NCI-H2171 treated with DMSO at 0.1 percent for 48 hours (cell line): ENCODE measurements at regions not wholly inside any gene's neighbourhood (a gene's known extent, or its start where the extent isn't known, plus 50 kb on each side); places are given as distances from the start of the nearest gene placed in this dataset.

Source experiments
- DNase-seq: peaks from one replicate; lab custom pipeline; 2025; lab: John Stamatoyannopoulos, UW

DNA sequence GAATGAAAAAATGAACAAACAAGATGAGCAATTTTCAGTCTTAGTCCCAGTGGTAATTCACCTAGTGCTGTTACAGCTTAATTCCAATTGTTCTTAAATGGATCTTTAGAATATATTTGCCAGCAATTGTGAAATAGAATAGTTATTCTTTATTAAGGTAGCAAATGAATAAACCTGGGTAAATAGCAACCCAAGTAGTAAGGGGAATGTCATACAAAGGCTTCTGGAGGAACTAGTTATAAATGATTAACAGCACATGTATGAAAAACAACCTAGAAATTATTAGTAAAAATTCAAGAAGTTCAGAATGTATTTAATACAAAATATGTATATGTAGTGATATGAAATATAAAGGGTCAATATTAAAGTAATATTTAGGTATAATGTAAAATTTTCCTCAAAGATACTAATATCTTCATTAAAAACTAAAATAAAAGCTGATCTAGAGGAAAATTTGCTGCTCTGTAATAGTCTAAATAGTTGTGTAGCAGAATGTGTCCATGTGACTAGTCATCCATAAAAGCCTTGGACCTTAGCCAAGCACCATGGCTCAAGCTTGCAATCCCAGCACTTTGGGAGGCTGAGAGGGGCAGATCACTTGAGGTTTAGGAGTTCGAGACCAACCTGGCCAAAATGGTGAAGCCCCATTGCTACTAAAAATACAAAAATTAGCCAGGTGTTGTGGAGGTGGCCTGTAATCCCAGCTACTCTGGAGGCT lies 535.9 kb upstream of the ATXN8OS start:
- DNase-seq: peak; percentile 2

DNA sequence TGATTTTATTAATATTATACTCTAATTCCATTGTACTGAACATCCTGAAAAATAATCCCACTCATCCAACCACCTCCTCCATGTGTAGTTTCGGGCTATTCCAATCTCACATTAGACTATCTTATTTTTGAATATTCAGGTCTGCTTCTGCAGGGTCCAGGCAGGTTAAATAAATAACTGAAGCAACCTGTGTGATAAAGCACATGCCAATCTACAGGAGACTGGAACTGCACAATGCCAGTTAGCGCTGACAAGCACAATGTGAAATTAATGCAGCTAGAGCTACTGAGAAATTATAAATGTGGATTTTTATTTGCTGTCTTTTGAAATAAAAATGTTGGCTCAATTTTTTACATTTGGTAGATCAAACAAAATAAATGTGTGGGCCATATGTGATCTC lies 540.1 kb upstream of the ATXN8OS start:
- no peak for DNase-seq

DNA sequence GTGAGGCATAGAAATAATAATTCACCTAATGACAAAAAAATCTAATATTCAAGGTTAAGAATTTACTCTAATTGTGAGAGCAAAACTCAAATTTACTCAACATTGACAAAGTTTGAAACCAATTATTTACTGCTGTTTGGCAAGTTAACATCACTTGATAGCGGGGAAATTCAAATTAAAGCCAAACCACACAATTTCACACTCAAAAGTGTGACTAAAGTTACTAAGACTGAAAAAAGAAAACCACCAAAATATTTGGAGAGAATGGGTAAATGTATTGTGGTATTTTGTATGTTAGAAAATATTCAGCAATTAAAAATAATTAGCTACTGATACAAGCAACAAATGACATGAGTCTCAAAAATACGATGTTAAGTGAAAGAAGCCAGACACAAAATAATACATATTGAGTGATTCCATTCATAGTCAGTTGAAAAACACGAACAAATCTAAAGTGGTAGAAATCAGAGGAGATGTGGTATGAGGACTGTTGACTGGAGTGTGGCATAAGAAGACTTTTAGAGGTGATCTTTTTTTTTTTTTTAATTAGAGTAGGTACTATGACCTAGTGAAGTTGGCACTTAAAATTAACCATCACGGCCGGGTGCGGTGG lies 541.4 kb upstream of the ATXN8OS start:
- DNase-seq: no peak

DNA sequence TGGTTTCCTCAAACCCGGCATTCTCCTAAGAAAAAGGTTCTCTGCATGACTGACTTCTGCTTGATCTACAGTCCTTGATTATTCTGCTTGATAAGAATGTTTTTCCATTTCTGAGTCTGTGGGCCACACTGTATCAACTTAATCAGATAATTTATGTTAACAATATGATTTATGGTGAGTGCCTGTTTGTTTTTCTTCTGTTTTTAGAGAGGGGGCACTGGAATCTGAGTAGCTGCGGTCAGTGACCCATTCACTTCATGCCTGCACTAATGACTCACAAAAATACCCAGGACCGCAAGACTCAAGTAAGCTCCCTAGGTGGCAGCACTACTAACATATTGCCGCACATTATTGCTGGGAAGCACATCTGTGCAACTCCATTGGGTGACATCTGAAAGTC lies 542.3 kb upstream of the ATXN8OS start:
- DNase-seq: peak; percentile 18

DNA sequence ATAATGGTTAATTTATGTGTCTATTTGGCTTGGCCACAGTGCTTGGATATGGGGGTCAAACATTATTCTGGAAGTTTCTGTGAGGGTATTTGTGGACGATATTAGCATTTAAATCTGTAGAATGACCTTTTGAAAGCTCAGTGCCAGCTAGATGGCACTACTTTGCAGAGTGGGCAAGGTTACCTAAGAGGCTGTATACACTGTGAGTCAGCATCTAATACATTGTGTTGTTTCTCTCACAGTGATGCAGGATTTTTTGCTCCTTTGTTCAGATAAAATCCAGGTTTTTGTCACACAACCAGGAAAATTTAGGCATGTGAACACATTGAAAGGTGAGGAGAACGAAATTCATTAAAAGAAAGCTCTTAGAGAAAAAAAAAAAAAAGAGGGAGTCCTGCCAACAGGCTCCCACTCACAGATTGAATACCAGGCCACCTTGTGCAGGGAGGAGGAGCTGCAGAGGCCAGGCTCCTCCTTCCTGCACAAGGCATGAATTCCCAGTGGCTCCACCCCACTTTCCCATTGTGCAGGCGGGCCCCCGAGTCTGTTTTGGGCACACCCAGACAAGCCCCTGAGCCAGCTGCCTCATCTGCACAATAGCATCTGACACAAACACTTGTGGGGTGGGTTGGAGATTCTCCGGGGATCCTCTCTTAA lies 551.0 kb upstream of the ATXN8OS start:
- peak; percentile 74 for DNase-seq

DNA sequence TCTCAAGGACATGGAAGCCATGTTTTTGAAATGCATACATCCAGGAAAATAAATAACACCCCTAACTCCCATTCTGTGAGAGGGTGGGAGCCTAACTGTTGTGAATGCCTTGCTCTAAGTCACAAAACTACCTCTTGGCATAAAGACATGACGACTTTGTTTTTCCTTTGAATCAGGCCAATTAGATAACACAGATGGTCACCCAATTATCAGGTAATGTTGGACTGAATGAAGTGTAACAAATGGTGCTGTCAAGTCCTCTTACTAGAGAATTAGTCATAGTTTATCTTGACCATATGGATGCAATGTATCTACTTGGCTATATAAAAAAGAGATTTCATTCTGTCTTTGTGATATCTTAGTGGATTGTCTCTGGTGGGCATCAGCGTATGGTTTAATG lies 553.6 kb upstream of the ATXN8OS start:
- peak; percentile 73 for DNase-seq

DNA sequence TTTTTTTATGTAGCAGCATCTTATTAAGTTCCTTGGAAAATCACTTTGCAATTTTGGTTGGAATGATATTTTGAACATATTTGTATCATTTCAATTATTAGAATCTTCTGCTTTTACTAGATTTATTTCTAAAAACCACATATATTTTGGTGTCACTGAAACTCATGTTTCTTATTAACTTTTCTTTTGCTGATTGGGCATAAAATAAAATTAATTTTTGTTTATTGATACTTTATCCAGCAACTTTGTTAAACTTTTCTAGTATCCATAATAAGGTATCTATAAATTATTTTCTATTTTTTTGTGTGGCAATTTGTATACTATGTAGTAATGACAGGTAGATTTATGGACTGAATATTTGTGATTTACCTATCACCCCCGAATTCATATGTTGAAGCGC lies 556.4 kb upstream of the ATXN8OS start:
- DNase-seq: no peak

DNA sequence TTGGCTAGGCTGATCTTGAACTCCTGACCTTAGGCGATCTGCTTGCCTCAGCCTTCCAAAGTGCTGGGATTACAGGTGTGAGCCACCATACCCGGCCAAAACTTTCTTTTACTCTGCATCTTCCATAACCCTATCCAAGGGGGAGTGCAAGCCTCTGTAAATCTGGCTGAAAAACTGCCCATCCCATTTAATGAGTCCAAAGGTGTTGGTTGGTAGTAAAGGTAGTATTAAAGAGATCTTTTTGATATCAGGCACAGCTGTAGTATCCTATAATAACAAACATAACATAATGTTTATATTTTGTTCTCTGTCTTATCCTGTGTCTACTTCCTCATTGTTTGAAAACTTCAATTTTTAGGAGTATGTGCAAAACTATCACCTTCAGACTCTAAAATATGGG lies 559.8 kb upstream of the ATXN8OS start:
- no peak for DNase-seq

DNA sequence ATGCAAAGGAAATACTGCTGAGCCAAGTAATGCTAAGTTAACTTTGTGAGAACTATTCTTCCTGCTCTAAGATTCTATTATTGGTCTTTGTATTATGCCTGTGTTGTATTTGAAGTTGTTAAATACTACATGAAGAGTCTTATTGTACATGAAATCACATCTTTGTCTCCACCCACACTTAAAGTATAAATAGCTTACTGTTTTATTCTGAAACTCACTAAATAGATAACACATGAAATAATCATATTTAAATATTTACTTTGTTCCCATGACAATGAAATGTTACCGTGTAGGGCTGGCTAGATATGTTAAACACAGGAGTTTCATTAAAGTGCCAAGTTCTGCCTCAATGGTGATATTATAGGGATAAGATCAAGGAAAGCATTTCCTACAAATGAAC lies 562.1 kb upstream of the ATXN8OS start:
- no peak for DNase-seq

DNA sequence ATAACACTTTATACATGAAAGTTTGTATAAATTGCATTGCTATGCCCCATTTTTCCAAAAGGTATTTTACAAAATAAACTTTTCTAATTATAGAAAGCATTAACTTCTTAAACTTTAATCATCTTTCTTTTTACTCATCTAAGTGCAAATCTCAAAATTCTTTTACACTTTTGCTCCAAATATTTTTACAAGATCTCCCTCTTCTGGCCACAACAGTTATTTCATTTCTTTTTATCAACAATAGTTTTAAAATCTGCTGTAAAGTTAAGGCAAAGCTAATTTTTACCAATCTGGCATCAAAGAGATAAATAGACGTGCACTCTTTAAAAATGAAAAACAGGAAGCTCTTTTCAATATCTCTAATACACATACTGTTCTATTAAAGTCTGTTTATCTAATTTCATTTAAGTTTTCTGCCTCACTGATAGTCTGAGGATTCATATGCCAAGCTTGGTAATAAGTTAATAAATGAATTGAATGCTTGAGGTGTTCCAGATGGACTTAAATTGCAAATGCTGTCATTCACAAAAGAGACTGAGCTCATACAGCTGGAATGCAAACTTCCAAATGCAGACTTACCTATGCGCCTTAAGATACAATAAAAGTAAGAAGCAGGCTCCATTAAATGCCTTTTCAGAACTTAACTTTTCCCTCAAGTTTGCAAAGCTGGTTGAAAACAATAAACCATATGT lies 583.0 kb upstream of the ATXN8OS start:
- DNase-seq: peak; percentile 37

DNA sequence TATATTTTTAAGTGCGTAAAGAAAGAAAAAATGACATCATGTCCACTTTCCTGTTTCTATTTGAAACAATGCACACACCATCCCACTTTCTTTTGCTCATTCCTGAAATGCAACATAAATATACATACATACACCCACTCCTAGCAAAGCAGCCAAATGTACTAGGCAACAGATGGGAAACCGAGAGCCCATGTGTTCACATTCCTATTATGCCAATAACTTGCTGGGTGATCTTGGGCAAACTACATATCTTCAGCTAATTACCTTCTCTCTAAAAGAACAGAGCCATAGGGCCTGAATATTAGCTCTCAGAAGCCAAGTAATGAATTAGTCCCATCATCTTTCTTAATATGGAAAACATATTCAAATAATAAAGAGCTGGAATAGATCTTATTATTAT lies 610.6 kb upstream of the ATXN8OS start:
- DNase-seq: peak; percentile 85

DNA sequence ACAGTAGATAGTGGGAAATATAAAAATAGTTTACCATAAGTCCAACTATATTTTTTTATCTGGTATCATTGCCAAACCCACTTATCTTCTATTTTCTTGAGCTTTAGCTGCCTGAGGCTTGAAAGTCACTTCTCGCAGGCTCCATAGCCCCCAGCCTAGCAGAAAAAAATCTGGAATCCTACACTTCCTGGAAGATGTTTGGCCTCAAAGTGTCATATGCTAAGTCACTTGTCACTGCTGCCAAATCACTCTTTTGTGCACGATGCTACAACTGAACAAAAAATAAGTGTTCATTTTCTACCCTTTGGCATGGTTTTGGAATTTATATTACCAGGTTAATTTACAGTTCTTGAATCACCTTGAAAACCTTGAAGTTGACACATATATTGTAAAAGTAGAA lies 612.5 kb upstream of the ATXN8OS start:
- DNase-seq: no peak

DNA sequence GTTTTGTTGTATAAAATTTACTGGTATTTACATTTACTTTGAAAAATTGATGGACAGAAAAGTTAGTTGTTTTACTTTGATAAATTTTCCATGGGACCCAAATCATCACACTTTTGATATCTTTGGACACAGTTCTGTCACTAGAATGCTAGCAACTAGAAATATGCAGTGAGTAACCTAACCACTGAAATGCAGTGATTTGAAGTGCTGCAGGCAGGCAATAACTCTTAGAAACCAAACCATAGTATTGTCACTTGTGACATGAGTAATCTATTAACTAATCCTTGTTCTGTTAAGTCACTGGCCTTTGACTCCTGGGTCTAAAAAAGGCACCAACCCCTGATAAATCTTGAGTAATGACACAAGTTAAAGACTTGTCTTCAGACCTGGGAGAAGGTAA lies 620.0 kb upstream of the ATXN8OS start:
- no peak for DNase-seq

DNA sequence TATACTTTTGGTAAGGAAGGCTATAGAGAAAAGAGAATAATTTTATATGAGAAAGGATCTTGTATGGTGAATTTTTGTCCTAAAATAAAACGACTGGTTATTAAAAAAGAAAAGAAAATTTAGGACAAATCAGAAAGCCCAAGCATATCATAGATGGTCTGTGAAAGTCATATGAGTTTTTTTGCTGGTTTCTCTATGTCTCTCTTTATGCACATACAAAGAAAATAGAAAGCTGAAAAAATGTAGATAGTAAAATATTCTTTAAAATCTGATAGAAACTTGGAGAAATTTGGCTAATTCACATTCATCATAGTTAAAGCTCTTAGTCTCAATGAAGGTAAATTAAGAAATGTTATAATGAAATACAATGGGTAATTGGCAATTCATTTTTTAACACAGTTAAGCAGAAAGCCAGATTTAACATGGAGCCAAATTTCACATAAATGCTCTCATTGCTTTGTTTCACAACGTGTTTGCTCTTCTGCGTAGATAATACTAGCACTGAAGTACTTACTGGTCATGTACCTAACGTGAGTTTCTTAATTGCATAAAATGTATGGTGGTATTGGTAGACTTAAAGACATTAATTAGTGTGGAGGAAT lies 621.5 kb upstream of the ATXN8OS start:
- DNase-seq: no peak

DNA sequence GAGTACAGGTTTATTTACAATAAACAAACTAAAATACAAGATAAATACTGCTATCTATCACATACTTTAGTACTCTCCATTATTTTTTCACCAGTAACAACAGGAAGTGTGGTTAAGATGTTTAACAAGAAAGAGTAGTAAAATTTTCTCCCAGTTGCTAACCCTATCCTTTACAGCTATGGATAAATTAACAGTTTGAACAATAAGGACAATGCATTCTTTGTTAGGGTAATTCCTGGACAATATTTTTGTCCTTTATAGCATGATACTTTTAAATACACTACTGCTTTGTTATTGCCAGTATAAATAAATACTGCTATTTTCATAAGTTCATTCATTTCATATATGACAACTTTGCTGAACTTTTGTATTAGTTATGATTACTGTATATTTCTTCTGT lies 630.2 kb upstream of the ATXN8OS start:
- no peak for DNase-seq

DNA sequence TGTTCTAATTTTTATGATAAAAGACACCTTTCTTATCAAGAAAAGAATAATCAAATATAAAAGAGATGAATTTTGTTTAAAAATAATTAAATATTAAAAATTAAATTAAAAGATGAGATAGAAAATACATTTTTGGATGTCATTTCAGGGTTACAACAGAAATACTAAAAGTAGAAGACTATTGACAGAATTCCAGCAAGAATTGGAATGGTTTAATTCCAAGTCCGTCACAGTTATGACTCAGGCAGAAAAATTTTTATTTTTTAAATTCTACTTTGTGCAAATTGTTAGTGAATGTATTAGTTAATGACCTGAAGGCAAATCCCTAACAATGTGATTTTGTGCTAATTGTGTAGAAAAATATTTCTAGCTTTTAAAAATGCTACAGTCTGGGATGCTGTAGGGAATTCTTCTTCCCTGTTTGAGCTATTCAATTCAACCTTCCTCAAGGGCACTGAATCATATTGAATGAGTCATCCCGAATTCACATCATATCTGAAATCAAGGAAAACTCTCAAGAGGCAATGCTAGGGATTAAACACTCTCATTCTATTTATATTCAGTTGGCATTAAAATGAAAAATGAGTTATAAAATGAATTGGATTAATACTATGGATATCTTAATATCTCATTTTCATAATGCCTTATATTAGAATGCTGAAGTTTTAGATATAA lies 633.5 kb upstream of the ATXN8OS start:
- no peak for DNase-seq

DNA sequence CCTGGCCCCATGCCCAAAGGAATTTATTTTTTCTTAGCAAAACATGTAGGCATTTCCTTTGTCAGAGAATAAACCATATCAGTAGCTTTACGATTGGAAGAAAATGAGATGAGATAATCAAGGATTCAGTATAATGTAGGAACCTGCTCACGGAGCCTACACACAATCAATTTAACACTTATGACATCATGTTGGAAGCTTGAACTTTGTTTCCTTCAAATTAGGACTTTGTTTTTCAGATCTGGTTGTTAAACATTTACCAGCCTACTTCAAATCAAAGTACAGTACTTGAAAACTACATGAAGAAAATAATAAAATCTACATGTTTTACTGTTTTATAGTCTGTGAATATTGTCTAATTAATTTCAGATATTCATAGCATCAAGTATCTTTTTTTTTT lies 639.0 kb upstream of the ATXN8OS start:
- no peak for DNase-seq

DNA sequence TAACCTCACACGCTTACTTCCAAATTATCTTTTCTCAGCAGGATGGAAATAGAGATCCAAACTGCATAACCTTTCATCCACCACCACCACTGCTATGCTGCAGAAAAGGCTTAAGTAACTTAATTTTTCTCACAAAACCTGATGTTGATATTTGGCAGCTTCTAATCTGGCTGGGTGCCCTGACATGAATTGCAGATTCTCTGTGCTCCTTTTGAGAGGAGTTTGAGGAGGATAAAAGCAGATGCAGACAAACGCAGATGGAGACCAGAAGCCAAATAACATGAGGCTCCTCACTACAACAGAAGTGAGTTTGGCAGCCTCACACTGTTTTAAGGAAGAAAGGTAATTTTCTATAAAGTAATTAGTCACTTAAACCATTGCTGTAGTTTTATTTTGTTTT lies 646.2 kb upstream of the ATXN8OS start:
- DNase-seq: peak; percentile 30

DNA sequence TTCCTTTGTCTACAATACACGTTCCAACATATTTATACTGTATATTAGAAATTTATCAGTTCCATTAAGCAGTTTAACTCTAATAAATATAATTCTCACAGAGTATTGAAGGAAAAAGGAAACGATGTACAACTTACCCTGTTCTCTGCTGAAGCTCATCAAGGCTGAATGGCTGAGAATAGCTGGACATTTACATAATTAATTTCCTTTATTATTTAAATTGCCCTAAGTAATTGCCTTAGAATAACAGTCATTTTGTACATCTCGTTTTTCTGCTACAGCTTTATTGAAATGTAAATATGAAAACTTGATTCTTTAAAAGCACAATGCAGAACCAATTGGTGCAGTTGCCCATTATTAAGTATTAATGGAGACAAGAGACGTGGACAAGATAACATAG lies 648.3 kb upstream of the ATXN8OS start:
- no peak for DNase-seq

DNA sequence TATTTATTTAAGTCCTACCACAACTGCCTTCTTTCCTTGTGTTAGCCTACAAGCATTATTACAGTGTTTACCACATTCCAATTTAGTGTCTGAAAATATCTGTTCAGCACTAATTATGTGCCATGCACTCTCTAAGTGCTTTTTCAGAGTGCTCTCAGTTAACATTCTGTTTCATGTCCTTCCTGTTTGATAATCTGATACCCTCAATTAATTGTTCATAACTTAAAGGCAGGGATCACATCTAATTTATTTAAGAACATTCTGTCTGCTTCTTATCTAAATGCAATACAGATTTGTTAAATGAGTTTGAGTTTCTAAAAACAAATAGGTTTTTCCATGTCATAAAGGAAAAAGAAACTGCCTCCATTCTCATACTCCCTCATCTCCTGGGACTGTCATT lies 649.6 kb upstream of the ATXN8OS start:
- peak; percentile 77 for DNase-seq

DNA sequence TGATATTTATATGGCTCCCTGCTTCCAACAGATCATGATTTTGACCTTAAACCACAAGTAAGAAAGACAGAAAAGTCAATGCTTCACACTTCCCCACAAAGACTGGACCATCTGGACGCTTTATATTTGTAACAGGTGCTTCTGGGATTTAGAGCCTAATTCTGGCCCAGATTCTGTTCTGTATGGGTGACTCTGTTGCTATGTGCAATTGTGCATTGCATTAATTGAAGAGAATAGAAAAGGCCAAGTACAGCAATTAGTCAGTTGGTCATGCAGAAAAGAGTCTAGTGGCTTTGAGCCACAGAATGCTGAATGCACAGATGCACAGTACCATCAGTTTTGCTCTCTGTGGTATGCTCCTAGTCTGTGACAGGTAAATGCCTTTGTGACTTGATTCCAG lies 657.4 kb upstream of the ATXN8OS start:
- DNase-seq: peak; percentile 84

DNA sequence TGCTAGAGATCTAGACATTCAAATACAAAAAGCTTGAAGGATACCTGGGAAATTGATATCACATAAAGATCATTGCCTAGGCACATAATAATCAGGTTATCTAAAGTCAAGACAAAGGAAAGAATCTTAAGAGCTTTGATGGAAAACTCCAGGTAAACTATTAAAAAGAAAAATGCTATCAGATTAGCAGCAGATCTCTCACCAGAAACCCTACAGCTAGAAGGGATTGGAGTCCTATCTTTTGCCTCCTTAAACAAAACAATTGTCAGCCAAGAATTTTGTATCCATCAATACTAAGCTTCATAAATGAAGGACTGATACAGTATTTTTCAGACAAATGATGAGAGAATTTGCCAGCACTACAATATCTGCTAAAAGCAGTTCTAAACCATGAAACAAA lies 682.4 kb upstream of the ATXN8OS start:
- no peak for DNase-seq
